ENCODE measurements at regions not wholly inside any gene's neighbourhood (a gene's known extent, or its start where the extent isn't known, plus 50 kb on each side); places are given as distances from the start of the nearest gene placed in this dataset.

DNA sequence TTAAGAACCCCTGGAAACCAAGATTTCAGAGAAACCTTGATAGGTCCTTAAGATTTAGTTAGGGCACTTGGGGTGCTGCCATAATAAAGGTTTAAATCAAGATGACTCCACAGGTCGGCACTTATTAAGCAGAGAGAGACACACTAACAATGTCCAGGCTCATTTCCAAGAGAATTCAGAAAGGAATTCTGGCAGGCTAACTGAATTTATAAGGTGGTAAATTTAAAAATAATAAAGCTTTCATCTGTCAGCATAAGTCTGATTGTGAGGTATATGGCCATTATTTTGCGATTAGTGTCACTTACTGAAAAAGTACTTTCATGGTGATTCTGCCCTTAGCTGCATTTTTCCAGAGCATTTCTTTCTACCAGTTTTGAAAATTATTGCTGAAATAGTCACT, 472.7 kb downstream of the ARAP2 start:
- no peak for DNase-seq

DNA sequence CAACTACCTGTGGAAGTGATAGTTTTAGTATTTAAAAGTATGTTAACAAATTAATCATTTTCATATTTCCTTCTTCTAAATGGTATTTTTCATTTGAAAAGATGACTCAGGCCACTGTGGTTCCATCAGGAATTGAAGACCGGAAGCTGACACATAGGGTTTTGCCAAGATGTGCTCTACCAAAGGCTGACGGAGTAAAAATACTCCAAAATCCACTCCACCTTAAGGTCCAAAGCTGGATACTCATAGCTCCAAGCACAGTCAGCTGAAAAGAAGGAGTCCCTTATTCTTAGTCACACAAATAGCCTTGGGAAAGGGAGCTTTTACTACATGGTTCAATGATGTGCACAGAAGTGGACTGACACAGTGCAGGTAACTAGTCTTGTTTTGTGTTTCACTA, 472.0 kb downstream of the ARAP2 start:
- no peak for DNase-seq

DNA sequence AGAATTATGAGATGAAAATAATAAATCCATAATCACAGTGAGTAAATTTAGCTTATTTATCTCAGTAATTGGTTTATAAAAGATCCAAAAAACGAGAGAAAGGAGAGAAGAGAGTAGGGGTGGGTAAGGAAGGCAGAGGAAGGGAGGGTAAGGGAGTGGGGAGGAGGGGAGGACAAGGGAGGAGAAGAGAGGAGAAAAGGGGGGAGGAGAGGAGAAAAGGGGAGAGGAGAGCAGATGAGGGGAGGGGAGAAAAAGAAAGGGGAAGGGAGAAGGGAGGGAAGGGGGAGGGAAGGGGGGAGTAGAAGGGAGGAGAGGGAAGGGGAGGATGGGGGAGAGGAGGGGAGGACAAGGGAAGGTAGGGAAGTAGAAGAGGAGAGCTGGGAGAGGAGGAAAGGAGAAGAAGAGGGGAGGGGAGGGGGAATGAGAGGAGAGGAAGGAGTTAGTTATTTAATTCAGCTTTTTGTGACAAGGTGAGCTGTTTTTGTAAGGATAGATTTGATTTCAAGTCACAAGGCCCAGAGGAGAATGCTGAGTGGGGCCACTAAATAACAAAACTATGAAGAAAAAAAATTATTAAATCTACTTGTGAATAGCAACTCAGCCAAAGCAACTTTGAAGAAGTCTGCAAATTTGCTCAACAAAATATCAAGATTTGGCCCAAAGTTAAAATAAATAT, 454.3 kb downstream of the ARAP2 start:
- no peak for DNase-seq

DNA sequence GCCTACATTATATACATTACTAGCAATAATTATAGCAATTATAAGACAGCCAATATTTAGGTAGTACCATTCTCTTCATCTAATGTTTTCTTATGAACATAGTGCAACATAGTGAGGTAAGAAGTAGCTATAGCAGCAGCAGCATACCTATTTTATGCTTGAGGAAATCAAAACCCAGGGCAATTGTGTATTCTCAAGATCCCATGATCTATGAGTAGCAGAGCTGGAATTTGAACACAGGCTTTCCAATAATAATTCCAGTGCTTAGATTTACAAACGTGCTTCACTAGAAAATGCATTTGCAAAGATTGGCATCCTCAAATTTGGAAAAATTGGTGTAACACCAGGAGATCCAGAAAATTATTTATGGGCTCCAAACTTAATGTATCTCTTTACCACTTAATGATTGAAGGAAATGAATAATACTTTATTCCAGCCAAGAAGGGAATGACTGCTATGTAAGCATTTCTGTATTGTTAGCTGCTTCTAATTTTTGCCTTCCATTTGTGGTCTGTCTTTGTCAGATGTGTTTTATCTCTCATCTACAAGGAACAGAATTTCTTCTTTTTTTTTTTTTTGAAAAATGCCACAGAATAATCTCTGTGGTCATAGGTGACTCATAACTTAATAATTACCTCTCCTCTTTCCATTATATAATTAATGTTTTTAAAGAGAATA, 451.1 kb downstream of the ARAP2 start:
- DNase-seq, result no peak

DNA sequence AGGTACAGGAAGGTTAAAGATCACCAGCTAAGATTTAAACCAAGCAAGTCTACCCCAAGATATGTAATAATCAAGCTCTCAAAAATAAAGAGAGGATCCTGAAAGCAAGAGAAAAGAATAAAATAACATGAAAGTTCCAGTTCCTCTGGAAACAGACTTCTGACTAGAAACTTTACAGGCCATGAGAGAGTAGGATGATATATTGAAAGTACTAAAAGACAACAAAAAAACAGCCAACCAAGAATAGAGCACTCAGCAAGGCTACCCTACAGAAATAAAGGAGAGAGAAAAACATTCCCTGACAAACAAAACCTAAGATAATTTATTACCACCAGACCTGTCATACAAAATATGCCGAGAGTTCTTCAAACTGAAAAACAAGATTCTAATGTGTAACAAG, 450.5 kb downstream of the ARAP2 start:
- no peak for DNase-seq

DNA sequence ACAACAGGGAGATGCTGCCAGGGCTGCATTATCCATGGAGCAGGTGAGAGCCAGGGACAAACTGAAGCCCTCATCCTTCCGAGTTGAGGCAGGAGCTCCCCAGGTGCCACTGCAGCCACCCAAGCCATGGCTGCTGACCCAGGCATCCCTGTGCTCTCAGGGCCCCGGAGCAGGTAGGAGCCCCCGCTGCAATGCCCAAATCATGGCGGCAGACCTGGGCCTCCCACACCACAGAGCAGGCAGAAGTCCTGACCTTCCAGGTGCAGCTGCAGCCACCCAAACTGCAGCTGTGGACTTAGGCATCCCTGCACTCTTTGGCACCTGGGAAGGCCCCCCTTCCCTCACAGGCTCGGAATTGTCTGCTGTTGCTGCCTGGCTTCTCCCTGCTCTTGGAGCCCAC, 443.6 kb downstream of the ARAP2 start:
- DNase-seq, result no peak

DNA sequence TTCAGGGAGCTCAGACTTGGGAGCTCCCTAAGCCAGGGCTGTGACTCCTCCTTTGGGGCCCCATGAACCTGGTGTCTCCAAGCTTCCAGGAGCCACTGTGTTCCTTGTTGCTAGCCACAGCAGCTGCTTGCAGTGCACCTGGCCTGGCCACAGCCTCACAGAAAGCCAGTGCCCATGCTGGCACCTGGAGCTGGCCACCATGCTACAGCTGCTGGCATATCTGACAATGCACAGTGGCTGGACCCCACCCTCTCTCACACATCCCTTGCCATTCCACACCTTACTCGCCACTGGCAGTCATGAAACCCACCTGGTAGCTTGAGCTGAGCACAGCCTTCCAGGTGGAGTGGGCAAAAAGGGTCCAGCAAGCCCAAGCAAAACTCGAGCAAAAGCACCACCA, 441.7 kb downstream of the ARAP2 start:
- no peak for DNase-seq

DNA sequence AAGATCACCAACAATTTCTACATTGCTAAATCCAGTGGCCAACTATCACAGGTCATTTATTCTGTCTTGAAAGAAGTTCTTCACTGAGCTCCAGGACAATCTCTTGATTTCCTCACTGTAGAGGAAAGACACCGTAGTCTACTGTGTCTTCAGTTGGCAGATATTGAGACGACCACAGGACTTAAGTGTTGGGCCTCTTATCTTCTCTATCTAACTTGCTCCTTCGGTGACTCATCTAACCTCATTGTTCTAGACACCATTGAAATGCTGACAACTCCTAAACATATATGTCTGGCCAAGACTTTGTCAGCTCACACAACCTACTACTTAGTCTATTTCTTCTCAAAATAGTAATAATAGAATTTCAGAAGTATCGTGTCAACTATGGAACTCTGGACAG, 425.8 kb downstream of the ARAP2 start:
- no peak for DNase-seq

DNA sequence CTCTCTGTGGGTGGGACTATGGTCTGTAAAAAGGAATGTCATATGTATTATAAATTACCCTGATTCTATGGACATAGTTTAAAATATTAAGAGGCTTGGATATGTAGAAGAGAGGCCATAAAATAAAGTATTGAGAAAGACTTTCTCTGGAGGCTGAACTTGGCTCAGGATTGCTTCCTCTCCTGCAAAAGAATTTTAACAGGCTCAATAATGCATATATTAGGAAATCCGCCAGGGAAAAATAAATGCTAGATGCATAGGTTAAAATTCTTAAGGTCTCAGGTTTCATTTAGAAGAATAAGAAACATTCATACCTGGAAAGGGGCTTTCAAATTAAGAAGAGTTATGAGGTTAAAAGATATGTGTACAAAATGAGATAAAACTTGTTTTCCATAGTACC, 424.3 kb downstream of the ARAP2 start:
- no peak for DNase-seq

DNA sequence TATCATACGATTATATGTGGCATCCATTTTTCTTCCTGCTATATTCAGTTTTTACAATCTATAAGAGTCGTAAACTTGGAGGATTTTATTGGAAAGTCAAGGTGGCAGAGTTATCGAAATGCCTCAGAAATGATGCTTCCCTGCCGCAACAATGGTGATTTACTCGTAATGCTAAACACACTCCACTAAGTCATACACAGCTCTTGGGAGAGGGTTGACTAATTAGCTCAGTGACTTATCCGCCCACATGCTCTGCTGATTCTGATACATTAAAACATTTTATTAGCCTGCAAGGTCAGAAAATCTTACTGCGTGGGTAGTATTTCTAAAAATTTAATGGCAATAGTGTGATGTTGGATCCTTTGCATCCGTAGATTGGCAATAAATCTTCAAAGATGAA, 420.1 kb downstream of the ARAP2 start:
- no peak for DNase-seq

DNA sequence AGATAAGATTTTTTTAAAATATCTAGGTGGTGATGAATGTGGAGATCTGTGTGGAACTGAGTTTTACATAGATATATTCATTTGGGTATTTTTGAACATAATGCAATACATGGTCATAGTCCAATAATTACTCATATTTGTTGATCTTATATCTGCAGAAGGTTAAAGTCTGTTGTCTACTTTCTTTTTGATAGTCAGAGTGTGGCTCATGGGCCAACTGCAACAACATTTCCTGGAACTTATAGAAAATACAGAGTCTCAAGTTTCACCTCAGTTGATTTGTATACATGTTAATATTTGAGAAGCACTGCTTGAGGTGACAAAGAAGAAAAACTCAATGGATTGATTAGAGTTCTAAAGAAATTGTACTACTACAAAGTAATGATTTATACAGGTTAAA, 408.4 kb downstream of the ARAP2 start:
- no peak for DNase-seq

DNA sequence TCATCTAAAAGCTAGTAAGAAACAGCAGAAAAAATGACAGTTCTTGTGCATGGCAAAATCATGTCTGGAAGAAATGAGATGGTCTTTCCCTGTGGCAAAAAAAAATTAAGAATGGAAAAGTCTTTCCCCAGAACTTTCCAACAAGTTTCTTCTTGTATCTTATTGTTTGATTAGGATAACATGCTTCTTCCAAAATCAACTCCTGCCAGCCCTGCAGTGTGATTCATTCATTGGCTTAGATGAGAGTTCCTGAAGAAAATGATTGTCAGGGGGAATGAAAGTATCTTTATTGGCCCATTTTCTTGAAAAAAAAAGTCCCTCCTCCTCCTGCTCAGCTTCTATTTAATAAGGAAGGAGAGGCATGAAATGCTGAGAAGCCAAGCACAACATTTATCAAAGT, 407.7 kb downstream of the ARAP2 start:
- DNase-seq, result no peak

DNA sequence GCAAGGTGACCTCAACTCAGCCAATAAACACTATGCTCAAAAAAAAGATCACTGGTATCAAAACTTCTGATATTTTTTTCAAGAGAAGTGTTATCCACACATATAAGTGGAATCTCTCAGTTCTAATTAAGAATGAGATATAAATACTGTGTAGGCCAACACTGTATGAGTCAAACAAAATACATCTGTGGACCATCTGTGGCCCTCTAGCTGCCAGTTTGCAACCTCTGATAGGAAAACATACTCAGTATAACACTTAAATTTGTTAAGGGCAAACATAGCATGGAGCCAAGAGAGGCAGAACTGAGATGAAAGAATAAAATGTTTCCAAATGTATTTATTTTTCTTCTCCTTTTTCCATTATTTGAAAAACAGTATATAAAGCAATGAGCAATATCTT, 377.3 kb downstream of the ARAP2 start:
- no peak for DNase-seq

DNA sequence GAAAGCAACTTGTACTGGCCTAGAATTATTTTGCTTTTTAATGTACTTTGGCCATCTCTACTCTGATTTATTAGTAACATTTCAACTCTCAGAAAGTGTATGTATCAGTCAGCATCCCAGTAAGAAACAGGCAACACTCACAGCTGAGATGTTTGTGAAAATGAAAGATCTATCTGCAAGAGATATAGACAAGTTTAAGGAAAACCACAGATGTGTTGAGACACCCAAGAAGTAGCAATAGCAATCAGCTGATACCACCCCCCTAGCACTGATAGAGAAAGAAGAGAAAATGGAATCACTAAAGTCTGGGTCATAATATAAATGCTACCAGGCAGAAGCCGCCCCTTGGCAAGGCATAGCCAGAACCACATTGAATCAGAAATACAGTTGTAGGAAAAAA, 372.0 kb downstream of the ARAP2 start:
- DNase-seq, result no peak

DNA sequence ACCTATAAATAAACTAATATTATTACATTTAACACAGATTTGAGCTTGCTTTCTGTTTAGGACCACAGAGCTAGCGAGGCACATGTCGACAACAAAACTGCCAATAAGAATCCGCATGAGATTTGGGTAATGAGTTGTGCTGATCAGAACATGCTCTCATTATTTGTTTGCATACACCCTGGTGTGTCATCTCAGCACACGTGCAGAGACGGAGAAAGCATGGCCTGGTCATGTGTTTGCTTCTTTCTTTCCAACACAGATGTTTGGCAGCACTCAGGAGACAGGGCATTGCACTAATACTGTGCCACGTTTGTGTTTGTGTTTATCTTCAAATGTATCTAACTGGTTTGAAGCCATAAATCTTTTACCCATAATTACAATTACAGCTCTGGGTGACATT, 364.8 kb downstream of the ARAP2 start:
- DNase-seq, result peak; percentile 43

DNA sequence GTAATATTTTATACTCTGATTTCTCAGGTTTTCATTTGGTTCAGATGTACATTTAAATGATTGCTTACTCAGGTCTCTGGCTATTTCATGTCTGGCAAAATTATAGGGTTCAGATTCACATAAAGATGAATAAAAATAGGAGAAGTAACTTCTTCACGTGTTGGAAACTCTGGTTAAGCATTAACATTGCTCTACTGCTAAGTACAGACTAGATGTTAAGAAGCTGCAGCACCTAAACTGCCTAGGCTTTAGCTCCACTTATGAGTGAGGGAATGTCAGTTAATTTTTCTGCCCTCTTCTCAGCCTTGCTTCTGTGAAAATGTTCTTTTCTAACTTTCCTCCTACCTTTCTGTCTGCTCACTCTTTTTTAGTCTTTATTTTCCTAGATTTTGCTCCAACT, 361.2 kb downstream of the ARAP2 start:
- DNase-seq, result no peak

DNA sequence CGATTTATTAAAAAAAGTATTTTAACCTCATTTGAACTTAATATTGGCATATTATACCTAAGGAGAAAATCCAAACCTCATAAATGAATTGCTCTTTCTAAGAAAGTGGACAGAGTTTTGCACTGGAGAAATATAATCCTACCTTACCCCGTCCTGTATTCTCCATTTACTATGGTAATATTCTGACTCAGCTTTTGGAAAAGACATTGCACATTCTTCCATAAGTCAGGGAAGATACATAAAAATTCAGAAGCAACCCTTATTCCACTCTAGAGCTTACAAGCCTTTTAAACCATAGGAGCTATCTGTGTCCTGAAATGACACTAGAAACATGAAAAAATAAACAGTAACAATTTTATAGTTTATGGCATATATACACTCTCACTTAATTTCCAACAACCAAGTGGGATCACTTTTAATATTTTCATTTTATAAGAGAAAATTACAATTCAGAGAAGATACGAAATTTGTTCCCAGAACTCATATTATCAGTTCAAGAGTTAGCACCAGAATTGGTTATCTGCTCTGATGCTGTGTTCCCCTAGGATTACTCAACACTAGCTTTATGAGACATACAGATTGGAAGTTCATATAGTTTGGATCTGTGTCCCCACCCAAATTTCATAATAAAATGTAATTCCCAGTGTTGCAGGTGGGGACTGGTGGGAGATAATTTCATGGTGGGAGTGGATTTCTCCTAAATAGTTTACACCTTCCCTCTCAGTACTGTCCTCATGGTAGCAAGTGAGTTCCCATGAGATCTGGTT, 359.4 kb downstream of the ARAP2 start:
- no peak for DNase-seq

DNA sequence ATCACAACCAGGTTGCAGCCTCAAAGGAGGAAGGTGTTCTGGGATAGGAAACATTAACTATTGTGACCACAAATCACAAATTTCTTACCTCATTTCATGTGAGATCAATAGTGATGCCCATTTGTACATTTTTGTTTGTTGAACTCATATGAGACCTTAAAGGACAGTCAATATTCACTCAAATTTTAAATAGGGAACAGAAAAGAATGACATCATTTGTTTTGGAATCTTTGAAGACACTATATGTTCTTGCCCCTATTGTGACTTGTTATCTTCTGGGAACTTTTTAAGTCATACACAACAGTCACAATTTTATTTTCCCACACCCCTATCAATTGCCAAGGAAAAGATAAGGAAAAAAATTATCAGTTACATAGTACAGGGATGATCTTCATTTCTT, 346.5 kb downstream of the ARAP2 start:
- no peak for DNase-seq

DNA sequence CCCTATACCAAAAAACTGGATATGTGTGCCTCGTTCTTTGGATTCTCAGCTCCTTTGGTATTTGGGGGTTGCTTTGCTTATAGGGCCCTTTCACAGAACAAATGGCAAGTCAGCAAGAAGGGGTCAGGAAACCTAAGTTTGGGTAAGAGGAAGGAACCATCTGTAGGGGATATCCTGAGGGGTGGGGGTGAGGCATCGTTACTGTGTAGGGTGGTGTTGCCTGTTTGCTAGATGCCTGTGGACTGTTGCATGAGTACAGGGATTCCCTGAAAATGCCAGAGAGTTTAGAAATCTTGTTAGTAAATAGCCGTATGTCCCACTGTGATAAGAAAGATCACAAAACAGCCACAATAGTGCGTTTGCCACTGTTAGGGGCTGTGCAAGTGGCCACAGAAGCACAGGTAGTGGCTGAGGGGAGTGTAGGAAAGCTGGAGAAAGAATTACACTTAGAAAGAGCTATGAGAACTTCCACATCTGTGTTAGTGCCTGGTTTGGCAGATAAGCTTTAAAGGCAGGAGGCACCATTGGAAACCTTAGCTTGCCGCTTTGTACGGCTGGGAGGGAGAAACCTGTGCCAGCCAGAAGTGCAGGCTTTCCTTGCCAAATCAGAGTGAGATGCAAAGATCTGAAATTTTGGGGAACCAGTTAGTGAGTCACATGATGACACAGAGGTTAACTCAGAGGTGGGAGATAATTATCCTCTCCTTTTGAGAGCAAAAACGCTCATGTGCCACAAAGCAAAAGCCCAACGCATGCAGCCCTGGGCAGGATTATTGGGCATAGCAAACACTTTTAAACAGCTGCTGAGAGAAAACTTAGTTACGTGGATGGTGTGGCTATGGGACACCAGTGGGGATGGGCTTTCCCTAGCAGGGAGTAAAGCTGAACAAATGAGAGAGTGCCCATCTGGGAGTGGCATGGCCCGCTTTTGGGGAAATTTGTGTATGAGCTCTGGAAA, 343.7 kb downstream of the ARAP2 start:
- no peak for DNase-seq

DNA sequence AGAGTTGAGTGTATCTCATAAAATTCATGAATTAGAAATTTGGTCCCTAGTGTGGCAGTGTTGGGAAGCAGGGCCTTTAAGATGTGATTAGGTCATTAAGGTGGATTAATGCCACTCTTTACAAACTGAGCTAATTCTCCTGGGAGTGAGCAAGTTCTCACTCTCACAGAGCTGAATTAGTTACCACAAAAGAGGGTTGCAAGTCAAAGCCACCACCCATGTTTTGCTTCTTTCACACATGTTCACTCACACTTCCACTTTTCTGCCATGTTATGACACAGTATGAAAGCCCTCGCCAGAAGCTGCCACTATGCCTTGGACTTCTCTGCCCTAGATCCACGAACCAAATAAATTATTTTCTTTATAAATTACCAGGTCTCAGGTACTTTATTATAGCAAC, 332.1 kb downstream of the ARAP2 start:
- no peak for DNase-seq

DNA sequence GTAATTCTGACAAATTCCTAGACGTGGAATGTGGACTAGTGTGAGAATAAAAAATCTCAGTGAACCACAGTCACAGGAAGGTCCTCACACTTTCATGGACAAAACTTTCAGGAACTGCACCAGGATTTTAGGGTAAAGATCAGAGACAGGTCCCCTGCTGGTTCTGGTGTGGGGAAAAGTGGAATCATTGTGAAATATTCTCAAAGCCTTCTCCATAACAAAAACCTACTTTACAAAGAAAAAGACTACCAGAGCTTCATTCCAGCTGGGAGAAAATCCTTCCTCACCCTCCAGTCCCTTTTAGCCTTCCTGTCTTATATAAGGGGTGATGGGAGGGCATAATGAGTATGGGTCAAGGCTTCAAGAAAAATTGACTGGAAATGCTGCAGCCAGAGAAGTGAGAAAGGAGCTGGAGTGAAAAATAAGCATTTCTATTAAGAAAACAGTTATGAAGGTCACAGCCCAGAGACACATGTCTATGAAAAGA, 325.8 kb downstream of the ARAP2 start:
- no peak for DNase-seq

DNA sequence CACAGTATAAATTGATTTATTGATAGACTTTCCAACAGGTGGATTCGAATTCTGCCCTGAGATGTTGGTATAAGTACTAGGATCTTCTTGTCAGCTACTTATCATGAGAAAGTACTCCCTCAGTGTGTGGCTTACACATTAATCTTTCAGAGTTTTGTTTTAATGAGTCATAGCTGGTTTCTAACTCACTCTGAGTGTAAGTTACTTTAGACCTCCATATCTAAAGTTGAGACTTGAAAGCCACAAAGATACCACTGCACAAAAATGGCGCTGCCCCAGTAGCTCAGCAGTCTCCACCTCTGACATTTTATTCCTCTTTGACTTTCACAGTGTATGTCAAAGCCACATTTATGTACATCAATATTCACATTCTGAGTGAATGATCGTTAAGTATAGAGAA, 318.5 kb downstream of the ARAP2 start:
- DNase-seq, result no peak

DNA sequence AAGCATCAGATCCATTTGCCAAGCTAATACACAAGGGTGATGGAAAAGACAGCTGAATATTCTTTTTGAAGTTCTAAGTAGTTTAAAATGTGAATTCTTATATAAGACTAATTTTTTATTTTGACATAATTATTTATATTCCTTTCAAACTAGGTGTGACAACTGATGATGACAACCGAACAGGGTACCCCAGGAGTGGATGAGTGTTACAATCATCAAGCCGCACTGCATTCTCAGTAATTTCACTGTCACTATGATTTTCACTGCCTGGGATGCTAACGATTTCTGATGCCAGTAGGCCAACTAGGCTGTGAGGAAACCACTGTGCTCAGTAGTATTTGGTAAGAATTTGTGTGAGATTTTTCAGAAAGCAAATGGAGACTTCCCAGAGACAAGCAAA, 317.5 kb downstream of the ARAP2 start:
- DNase-seq, result no peak

Data from NCI-H69 (cell line).